IPS-15b (cell line): ENCODE measurements at regions not wholly inside any gene's neighbourhood (a gene's known extent, or its start where the extent isn't known, plus 50 kb on each side); places are given as distances from the start of the nearest gene placed in this dataset.
"Not testable (repeated sequence)": the region's sequence is repeated elsewhere in the genome, so short reads cannot be mapped to it uniquely, and the experiment has no call there.

Experiments
- H3K27me3 ChIP-seq: one replicate; pipeline ENCODE4 v1.6.1; 2013; ENCODE audit warnings: low read length; ENCODE audit not compliant: control insufficient read depth, insufficient read depth
- H3K36me3 ChIP-seq: one replicate; pipeline ENCODE4 v1.6.1; 2013; ENCODE audit warnings: low read length; ENCODE audit not compliant: control insufficient read depth, insufficient read depth
- H3K4me1 ChIP-seq: one replicate; pipeline ENCODE4 v1.6.1; 2013; ENCODE audit warnings: mild to moderate bottlenecking, low read length; ENCODE audit not compliant: control insufficient read depth, insufficient read depth
- H3K4me3 ChIP-seq: one replicate; pipeline ENCODE4 v1.5.1; 2013; ENCODE audit warnings: low read depth, low read length
- H3K9ac ChIP-seq: one replicate; pipeline ENCODE4 v1.6.1; 2013; ENCODE audit warnings: low read depth, mild to moderate bottlenecking, low read length
- H3K9me3 ChIP-seq: one replicate; pipeline ENCODE4 v1.6.1; 2013; ENCODE audit warnings: mild to moderate bottlenecking, low read length; ENCODE audit not compliant: control insufficient read depth, insufficient read depth

DNA sequence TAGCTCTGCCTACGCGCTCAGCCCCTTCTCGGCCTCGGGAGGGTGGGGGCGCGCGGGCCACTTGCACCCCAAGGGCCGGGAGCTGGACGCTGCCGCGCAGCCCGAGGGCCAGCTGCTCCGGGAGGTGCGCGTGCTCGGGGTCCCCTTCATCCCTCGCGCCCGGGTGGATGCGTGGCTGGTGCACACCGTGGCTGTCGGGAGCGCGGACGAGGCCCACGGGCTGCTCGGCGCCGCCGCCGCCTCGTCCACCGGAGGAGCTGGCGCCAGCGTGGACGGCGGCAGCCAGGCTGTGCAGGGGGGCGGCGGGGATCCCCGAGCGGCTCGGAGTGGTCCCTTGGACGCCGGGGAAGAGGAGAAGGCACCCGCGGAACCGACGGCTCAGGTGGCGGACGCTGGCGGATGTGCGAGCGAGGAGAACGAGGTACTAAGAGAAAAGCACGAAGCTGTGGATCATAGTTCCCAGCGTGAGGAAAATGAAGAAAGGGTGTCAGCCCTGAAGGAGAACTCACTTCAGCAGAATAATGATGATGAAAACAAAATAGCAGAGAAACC lies 69.8 kb downstream of the PMAIP1 start:
- H3K4me1 ChIP-seq, H3K4me3 ChIP-seq, H3K36me3 ChIP-seq, H3K9me3 ChIP-seq, H3K9ac ChIP-seq, H3K27me3 ChIP-seq: not testable (repeated sequence)

DNA sequence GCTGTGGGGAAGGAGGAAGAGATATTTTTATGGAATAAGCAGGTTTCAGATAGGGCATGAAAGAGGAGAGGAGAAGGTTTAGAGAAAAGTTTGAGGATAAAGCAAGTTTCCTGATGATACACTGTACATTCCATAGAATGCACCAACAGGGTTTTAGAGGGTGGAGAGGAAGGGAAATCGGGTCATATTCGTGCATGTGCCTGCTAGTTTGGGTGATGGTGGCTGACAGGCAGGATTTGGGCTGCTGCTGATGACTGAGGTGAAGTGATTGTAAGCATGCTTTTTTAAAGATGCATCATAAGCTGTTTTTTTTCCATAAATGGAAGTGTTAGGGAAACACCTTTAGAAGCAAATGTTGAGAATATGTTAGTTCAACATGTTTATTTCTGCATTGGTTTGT lies 68.8 kb downstream of the PMAIP1 start:
- H3K4me3 ChIP-seq = no peak overlapping the region
- no peaks in the 10 kb centered on the region for H3K36me3 ChIP-seq
- H3K4me1 ChIP-seq = no peaks in the 10 kb centered on the region
- H3K27me3 ChIP-seq = no peaks in the 10 kb centered on the region
- H3K9ac ChIP-seq = no peak overlapping the region
- no peaks in the 10 kb centered on the region for H3K9me3 ChIP-seq

DNA sequence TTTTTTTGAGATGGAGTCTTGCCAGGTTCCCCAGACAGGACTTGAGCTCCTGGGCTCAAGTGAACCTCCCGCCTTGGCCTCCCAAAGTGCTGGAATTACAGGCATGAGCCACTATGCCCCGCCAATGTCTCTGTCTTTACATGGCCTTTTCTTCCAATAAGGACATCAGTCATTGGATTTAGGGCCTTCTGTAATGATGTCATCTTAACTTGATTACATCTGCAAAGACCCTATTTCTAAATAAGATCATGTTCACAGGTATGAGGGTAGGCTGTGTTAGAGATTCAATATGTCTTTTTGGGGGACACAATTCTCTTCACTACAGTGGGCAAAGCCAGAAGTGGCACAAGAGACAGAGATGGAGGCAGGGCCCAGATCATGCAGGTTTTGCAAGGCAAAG lies 68.1 kb downstream of the PMAIP1 start:
- H3K4me3 ChIP-seq = no peak overlapping the region
- no peaks in the 10 kb centered on the region for H3K9me3 ChIP-seq
- H3K27me3 ChIP-seq = no peaks in the 10 kb centered on the region
- H3K36me3 ChIP-seq = no peaks in the 10 kb centered on the region
- no peaks in the 10 kb centered on the region for H3K4me1 ChIP-seq
- H3K9ac ChIP-seq = no peak overlapping the region

DNA sequence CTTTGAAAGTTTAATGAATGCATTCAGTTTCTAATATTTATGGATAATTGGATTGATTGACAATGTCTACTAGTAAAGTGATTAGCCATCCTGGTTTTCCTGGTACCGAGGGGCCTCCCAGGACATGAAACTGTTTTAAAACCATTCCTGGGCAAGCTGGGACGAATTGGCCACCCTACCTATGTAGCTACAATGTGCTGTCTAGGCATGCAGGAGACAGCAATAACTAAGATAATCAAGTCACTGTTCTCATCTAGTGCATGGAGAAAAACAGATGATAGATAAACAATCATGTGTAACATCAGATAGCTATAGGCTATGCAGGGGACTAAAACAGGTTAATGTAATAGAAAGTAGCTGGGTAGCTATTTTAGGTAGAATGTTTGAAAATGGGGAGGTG lies 67.1 kb downstream of the PMAIP1 start:
- Histone ChIP-seq H3K9me3 (no peaks in the 10 kb centered on the region), H3K4me3 (no peak overlapping the region)

DNA sequence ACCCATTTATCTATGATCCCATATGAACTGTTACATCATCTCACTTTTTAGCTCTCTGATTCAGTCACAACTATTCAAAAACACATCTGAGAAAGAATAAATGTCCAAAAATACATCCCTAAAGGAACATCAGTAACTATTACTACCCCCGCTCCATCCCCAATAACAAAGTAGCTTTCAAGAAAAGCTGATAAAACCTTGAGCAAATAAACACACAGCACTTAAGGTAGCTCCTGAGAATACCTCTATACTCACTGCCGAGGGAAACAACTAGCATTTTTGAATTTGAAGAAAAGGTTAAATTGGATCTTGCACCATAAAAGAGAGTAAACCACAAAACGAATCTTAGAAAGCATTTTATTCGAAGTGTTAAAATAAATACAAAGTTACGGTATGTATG lies 63.4 kb downstream of the PMAIP1 start:
- Histone ChIP-seq H3K9ac (no peak overlapping the region), H3K4me1 (no peaks in the 10 kb centered on the region), H3K27me3 (no peaks in the 10 kb centered on the region), H3K4me3 (no peak overlapping the region), H3K9me3 (no peaks in the 10 kb centered on the region), H3K36me3 (no peaks in the 10 kb centered on the region)

More for the DNA sequence above, 67.1 kb downstream of the PMAIP1 start:
- no peaks in the 10 kb centered on the region for H3K27me3 ChIP-seq
- no peaks in the 10 kb centered on the region for H3K4me1 ChIP-seq
- H3K9ac ChIP-seq = no peak overlapping the region
- H3K36me3 ChIP-seq = no peaks in the 10 kb centered on the region

DNA sequence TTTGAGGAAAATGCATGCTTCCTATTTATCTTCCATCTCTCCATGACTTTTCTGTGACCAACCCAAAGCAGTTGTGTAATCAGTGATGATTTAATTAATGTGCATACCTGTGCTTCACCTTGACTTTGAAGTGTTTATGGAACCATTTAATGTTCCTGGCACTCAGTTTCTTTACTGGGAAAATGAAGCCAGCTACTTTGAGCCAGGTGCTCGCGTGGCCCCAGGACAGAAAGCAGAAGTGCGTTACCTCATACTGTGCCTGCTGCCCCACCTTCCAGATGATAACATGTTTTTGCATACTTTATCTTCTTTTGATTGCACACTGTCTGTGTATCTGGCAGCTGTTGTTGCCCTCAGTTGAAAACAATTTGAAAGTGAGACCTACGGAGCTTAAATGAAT lies 61.3 kb downstream of the PMAIP1 start:
- Histone ChIP-seq H3K36me3 (no peaks in the 10 kb centered on the region), H3K4me3 (no peak overlapping the region), H3K4me1 (no peaks in the 10 kb centered on the region), H3K27me3 (no peaks in the 10 kb centered on the region), H3K9ac (no peak overlapping the region), H3K9me3 (no peaks in the 10 kb centered on the region)

DNA sequence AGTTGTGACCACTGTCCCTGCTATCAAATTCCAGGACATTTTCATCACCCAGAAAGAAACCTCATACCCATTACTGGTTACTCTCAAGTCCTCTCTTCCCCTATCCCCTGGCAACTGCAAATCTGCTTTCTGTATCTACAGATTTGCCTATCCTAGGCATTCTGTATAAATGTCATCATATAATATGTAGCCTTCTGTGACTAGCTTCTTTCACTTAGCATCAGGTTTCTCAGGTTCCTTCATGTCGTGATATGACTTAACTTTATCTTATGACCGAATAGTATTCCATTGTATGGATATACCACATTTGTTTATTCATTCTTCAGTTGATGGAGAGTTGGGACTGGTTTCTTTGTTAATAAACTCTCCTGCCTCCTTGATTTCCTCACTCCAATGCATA lies 60.5 kb downstream of the PMAIP1 start:
- Histone ChIP-seq H3K9me3 (no peaks in the 10 kb centered on the region), H3K4me3 (no peak overlapping the region), H3K4me1 (no peaks in the 10 kb centered on the region), H3K36me3 (no peaks in the 10 kb centered on the region), H3K9ac (no peak overlapping the region), H3K27me3 (no peaks in the 10 kb centered on the region)

DNA sequence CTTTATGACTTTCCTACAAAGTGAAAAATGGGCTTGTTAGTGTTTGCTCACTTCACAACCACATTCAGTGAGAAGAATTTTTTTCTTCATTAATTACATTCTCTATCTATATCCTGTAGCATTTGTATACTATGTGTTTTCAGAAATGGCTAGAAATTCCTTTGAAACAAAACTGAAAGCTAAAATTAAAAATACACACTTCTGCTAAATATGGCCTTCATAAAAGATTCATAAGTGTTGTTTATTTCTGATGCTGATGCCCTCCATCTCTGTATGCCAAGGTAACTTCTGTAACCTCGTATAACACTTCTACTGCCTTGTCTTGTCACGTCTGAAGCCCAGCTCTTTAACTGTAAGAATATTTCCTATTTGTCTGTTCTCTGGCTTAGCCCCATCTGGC lies 59.8 kb downstream of the PMAIP1 start:
- Histone ChIP-seq H3K9ac (no peak overlapping the region), H3K4me3 (no peak overlapping the region), H3K9me3 (no peaks in the 10 kb centered on the region), H3K27me3 (no peaks in the 10 kb centered on the region), H3K36me3 (no peaks in the 10 kb centered on the region), H3K4me1 (no peaks in the 10 kb centered on the region)

DNA sequence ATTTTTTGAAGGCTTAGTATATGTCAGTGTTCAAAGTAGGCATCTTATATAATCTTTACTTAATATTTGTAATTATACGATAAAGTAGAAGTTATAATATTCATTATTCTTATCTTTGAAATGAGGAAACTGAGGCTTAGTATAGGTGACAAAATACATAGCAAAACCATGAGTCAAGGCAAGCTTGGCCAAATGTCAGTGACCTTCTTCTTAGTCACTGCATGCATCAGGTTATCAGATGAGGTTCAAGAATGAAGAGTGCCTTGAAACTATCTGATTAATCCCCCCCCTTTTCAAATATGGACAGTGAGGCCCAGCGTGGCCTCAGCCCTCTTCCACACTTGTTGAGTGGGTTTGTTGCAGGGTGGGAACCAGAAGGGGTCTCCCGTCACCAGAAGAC lies 59.3 kb downstream of the PMAIP1 start:
- no peaks in the 10 kb centered on the region for H3K9me3 ChIP-seq
- no peak overlapping the region for H3K9ac ChIP-seq
- no peak overlapping the region for H3K4me3 ChIP-seq
- no peaks in the 10 kb centered on the region for H3K4me1 ChIP-seq
- no peaks in the 10 kb centered on the region for H3K27me3 ChIP-seq
- H3K36me3 ChIP-seq = no peaks in the 10 kb centered on the region

DNA sequence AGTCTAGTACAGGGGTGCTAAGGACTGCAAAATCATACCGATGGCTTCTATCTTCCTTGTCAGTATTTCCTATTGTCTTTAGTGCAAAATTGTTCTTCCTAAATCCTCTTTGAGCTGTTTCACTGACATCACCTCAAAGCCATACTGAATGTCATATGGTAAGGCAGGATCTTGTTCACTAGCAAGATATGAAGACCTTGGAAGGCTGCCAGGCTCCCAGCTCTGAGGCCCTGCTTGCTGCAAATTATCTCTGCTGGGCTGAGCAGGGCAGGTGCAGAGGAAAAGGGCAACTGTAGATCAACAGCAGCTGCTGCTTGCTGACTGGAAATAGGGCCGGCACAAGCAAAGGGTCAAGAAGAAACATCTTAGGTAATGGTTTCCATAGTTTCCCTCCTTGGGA lies 58.2 kb downstream of the PMAIP1 start:
- no peaks in the 10 kb centered on the region for H3K27me3 ChIP-seq
- H3K9me3 ChIP-seq = no peaks in the 10 kb centered on the region
- H3K9ac ChIP-seq = no peak overlapping the region
- H3K4me3 ChIP-seq = no peak overlapping the region
- H3K36me3 ChIP-seq = no peaks in the 10 kb centered on the region
- H3K4me1 ChIP-seq = no peaks in the 10 kb centered on the region

DNA sequence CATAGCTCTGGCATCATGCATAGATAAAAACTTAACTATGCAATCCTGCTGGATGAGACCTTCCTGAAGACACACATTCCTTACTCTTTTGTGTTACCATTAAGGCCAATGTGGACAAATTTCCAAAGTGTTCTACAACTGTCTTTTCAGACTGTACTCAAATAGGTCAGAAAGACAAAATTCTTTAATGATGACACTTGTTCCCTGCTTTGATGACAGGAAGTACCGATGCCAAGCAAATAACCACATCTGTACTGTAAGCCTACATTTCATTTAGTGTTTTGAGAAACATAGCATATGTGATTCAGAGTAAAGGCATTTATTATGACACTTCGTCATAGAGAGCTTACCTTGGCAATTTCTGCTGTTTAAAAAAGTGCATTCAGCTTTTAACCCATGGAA lies 55.0 kb downstream of the PMAIP1 start:
- Histone ChIP-seq H3K4me1 (no peaks in the 10 kb centered on the region), H3K36me3 (no peaks in the 10 kb centered on the region), H3K27me3 (no peaks in the 10 kb centered on the region), H3K9ac (no peak overlapping the region), H3K9me3 (no peaks in the 10 kb centered on the region), H3K4me3 (no peak overlapping the region)

DNA sequence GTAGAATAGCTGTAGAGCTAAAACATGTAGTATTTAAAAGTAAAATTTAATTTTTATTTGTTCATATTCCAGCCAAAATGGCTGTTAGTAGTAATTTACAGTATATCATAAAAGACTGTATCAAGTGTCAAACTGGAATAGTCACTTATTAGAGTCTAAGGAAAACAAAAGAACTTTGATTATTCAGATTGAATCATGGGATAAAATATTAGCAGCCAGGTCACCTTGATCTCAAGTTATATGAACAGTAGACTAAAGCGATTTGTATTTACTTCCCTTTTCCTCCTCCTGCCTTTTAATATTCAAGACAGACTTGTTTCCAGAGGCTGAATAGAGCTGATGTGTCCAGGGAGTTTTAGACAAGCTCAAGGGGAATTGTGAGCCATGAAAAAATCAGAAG lies 54.4 kb downstream of the PMAIP1 start:
- Histone ChIP-seq H3K9me3 (no peaks in the 10 kb centered on the region), H3K36me3 (no peaks in the 10 kb centered on the region), H3K4me3 (no peak overlapping the region), H3K9ac (no peak overlapping the region), H3K27me3 (no peaks in the 10 kb centered on the region), H3K4me1 (no peaks in the 10 kb centered on the region)
